ENCODE measurements at regions not wholly inside any gene's neighbourhood (a gene's known extent, or its start where the extent isn't known, plus 50 kb on each side); places are given as distances from the start of the nearest gene placed in this dataset.

- H3K36me3 ChIP-seq (replicated peaks; ENCODE audit: low read depth, low read length): no peaks in the 10 kb centered on the region
- no peaks in the 10 kb centered on the region for H3K27me3 ChIP-seq (ENCODE audit: low read depth, low read length)
- no peaks in the 10 kb centered on the region for H3K9me3 ChIP-seq (ENCODE audit: insufficient read depth, low read length)
- no peak overlapping the region for H3K4me3 ChIP-seq (ENCODE audit: low read length)
- H3K4me2 ChIP-seq (ENCODE audit: low read length): no peak overlapping the region
- H3K9ac ChIP-seq (ENCODE audit: low read length): no peak overlapping the region
- no peak overlapping the region for H2AFZ ChIP-seq (ENCODE audit: low read depth, low read length)
- no peaks in the 10 kb centered on the region for H4K20me1 ChIP-seq (ENCODE audit: insufficient read depth, low read length)
- H3K4me1 ChIP-seq (ENCODE audit: low read length): peaks cover 8% of the 10 kb centered on the region
- H3K79me2 ChIP-seq (ENCODE audit: low read length): no peaks in the 10 kb centered on the region
- TF ChIP-seq EZH2phosphoT487 (IDR thresholded peaks at IDR 0.05; ENCODE audit: low read depth): no peak
- TF ChIP-seq CTCF (IDR thresholded peaks at IDR 0.05; ENCODE audit: low read depth, low read length): no peak
- no peak overlapping the region for H3K27ac ChIP-seq (ENCODE audit: low read length)
Observed at GRCh38 chr10:33122014-33122809, 164.2 kb upstream of the ITGB1 start.

GRCh38 chr10:33120700-33121099 is 162.7 kb upstream of the ITGB1 start:
- no peak overlapping the region for H3K27ac ChIP-seq (ENCODE audit: low read length)
- H3K4me1 ChIP-seq (ENCODE audit: low read length): peaks cover 8% of the 10 kb centered on the region
- H3K4me3 ChIP-seq (ENCODE audit: low read length): no peak overlapping the region
- H3K9me3 ChIP-seq (ENCODE audit: insufficient read depth, low read length): no peaks in the 10 kb centered on the region
- TF ChIP-seq EZH2phosphoT487 (IDR thresholded peaks at IDR 0.05; ENCODE audit: low read depth): no peak
- TF ChIP-seq CTCF (IDR thresholded peaks at IDR 0.05; ENCODE audit: low read depth, low read length): no peak
- no peaks in the 10 kb centered on the region for H4K20me1 ChIP-seq (ENCODE audit: insufficient read depth, low read length)
- no peak overlapping the region for H3K9ac ChIP-seq (ENCODE audit: low read length)
- H3K79me2 ChIP-seq (ENCODE audit: low read length): no peaks in the 10 kb centered on the region
- no peaks in the 10 kb centered on the region for H3K27me3 ChIP-seq (ENCODE audit: low read depth, low read length)
- no peak overlapping the region for H3K4me2 ChIP-seq (ENCODE audit: low read length)
- H3K36me3 ChIP-seq (replicated peaks; ENCODE audit: low read depth, low read length): no peaks in the 10 kb centered on the region
- H2AFZ ChIP-seq (ENCODE audit: low read depth, low read length): no peak overlapping the region

GRCh38 chr10:33120275-33120674 is 162.2 kb upstream of the ITGB1 start:
- H3K9me3 ChIP-seq (ENCODE audit: insufficient read depth, low read length): no peaks in the 10 kb centered on the region
- TF ChIP-seq EZH2phosphoT487 (IDR thresholded peaks at IDR 0.05; ENCODE audit: low read depth): no peak
- no peak for TF ChIP-seq CTCF (IDR thresholded peaks at IDR 0.05; ENCODE audit: low read depth, low read length)
- no peak overlapping the region for H3K9ac ChIP-seq (ENCODE audit: low read length)
- no peak overlapping the region for H2AFZ ChIP-seq (ENCODE audit: low read depth, low read length)
- no peak overlapping the region for H3K4me3 ChIP-seq (ENCODE audit: low read length)
- H3K27me3 ChIP-seq (ENCODE audit: low read depth, low read length): no peaks in the 10 kb centered on the region
- no peaks in the 10 kb centered on the region for H3K79me2 ChIP-seq (ENCODE audit: low read length)
- peaks cover 8% of the 10 kb centered on the region for H3K4me1 ChIP-seq (ENCODE audit: low read length)
- no peak overlapping the region for H3K27ac ChIP-seq (ENCODE audit: low read length)
- no peaks in the 10 kb centered on the region for H4K20me1 ChIP-seq (ENCODE audit: insufficient read depth, low read length)
- H3K36me3 ChIP-seq (replicated peaks; ENCODE audit: low read depth, low read length): no peaks in the 10 kb centered on the region
- H3K4me2 ChIP-seq (ENCODE audit: low read length): no peak overlapping the region

GRCh38 chr10:33117816-33118215 is 159.8 kb upstream of the ITGB1 start:
- Histone ChIP-seq H2AFZ (ENCODE audit: low read depth, low read length) (no peak overlapping the region), H3K27ac (ENCODE audit: low read length) (no peak overlapping the region), H3K36me3 (replicated peaks; ENCODE audit: low read depth, low read length) (no peaks in the 10 kb centered on the region), H3K79me2 (ENCODE audit: low read length) (no peaks in the 10 kb centered on the region), H3K27me3 (ENCODE audit: low read depth, low read length) (peaks cover 4% of the 10 kb centered on the region; the same call in 1 of the 2 replicates), H3K4me2 (ENCODE audit: low read length) (no peak overlapping the region), H3K4me1 (ENCODE audit: low read length) (peaks cover 19% of the 10 kb centered on the region), H3K9ac (ENCODE audit: low read length) (no peak overlapping the region), H3K4me3 (ENCODE audit: low read length) (no peak overlapping the region), H4K20me1 (ENCODE audit: insufficient read depth, low read length) (no peaks in the 10 kb centered on the region), H3K9me3 (ENCODE audit: insufficient read depth, low read length) (no peaks in the 10 kb centered on the region)
- no peak for TF ChIP-seq CTCF (IDR thresholded peaks at IDR 0.05; ENCODE audit: low read depth, low read length)
- no peak for TF ChIP-seq EZH2phosphoT487 (IDR thresholded peaks at IDR 0.05; ENCODE audit: low read depth)
